H1 (cell line): ENCODE measurements at regions not wholly inside any gene's neighbourhood (a gene's known extent, or its start where the extent isn't known, plus 50 kb on each side); places are given as distances from the start of the nearest gene placed in this dataset.

Experiments used
- CTCF ChIA-PET: fragments of 300-600 bp; sonication (Branson Sonifier 250); formaldehyde crosslinking; loops from one replicate; lab custom pipeline; 2021; ENCODE audit not compliant: partially characterized antibody; lab: Charles Lee
- POLR2A ChIA-PET: fragments of 300-600 bp; sonication (Branson Sonifier 250); formaldehyde crosslinking; loops from one replicate; lab custom pipeline; 2021; ENCODE audit warnings: inconsistent platforms; ENCODE audit not compliant: partially characterized antibody; lab: Charles Lee
- DNase-seq, 2 experiments: peaks; one replicate each; pipeline versions ENCODE4 v3.0.0 to v3.0.0-alpha.2; 2010 to 2022; ENCODE audit warnings: low spot score in 2 of 2, low read depth in 1 of 2, mixed read lengths in 1 of 2
- FAIRE-seq: peaks from 2 replicates; lab custom pipeline; 2011; peaks lifted over from hg19 to GRCh38; lab: Jason Lieb, UNC
- H2AFZ ChIP-seq: 2 replicates; pipeline ENCODE4 v1.8.1; 2012; ENCODE audit warnings: low read length, inconsistent platforms
- H2AK5ac ChIP-seq: 2 replicates; pipeline ENCODE4 v1.6.1; 2013; ENCODE audit warnings: low read depth, low read length
- H2BK120ac ChIP-seq: replicated peaks from 2 replicates; pipeline ENCODE3; 2013; ENCODE audit warnings: low read depth, low read length, inconsistent platforms
- H2BK12ac ChIP-seq: 2 replicates; pipeline ENCODE4 v1.6.1; 2013; ENCODE audit warnings: low read depth, low read length
- H2BK15ac ChIP-seq: 2 replicates; pipeline ENCODE4 v1.6.1; 2013; ENCODE audit warnings: low read length
- H2BK20ac ChIP-seq: 2 replicates; pipeline ENCODE4 v1.6.1; 2013; ENCODE audit warnings: low read length
- H2BK5ac ChIP-seq: 2 replicates; pipeline ENCODE4 v1.6.1; 2013; ENCODE audit warnings: low read depth, low read length
- H3K14ac ChIP-seq: 2 replicates; pipeline ENCODE4 v1.6.1; 2013; ENCODE audit warnings: inconsistent platforms; ENCODE audit not compliant: insufficient read length
- H3K18ac ChIP-seq: 2 replicates; pipeline ENCODE4 v1.6.1; 2013; ENCODE audit warnings: low read length; ENCODE audit errors: extremely low read depth
- H3K23ac ChIP-seq: 2 replicates; pipeline ENCODE4 v1.6.1; 2013; ENCODE audit warnings: inconsistent platforms; ENCODE audit not compliant: insufficient read length
- H3K23me2 ChIP-seq: 2 replicates; pipeline ENCODE4 v1.6.1; 2013; ENCODE audit warnings: low read depth, low read length
- H3K27ac ChIP-seq: 2 replicates; pipeline ENCODE4 v1.6.1; 2011; ENCODE audit warnings: low read depth, low read length, inconsistent platforms
- H3K27me3 ChIP-seq, 4 experiments: replicated peaks in 1 of 4; 1 replicate in 1 of 4; 2 replicates in 3 of 4; pipeline versions ENCODE4 v1.6.1 to v1.8.1; 2011 to 2013; ENCODE audit warnings: low read length in 3 of 4, mild to moderate bottlenecking in 3 of 4, inconsistent platforms in 2 of 4, mixed read lengths in 2 of 4, moderate library complexity in 1 of 4; ENCODE audit not compliant: control insufficient read depth in 3 of 4, insufficient read depth in 3 of 4; ENCODE audit errors: extremely low read depth in 1 of 4
- H3K36me3 ChIP-seq, 4 experiments: 2 replicates each; pipeline versions ENCODE4 v1.6.1 to v1.8.1; 2011 to 2013; ENCODE audit warnings: mild to moderate bottlenecking in 4 of 4, low read length in 3 of 4, moderate library complexity in 2 of 4, control low read depth in 1 of 4, inconsistent platforms in 1 of 4; ENCODE audit not compliant: insufficient read depth in 4 of 4, control insufficient read depth in 2 of 4
- H3K4ac ChIP-seq: replicated peaks from 2 replicates; pipeline ENCODE3; 2013; ENCODE audit warnings: low read length, low read depth, mixed read lengths, inconsistent platforms; ENCODE audit not compliant: insufficient read length
- H3K4me1 ChIP-seq, 4 experiments: replicated peaks in 1 of 4; 1 replicate in 1 of 4; 2 replicates in 3 of 4; pipeline versions ENCODE4 v1.6.1 to v1.8.1; 2011 to 2013; ENCODE audit warnings: low read length in 3 of 4, inconsistent platforms in 2 of 4, mixed read lengths in 1 of 4; ENCODE audit not compliant: insufficient read depth in 4 of 4, control insufficient read depth in 3 of 4
- H3K4me2 ChIP-seq, 2 experiments: 2 replicates each; pipeline versions ENCODE4 v1.6.1 to v1.8.1; 2011 to 2013; ENCODE audit warnings: low read depth in 2 of 2, low read length in 2 of 2, control low read depth in 1 of 2, inconsistent platforms in 1 of 2, mild to moderate bottlenecking in 1 of 2; ENCODE audit not compliant: insufficient read depth in 1 of 2
- H3K4me3 ChIP-seq, 4 experiments: fragments of 200-600, 300-600 bp in 1 of 4; sonication (generic), shearing (Covaris generic), sonication (Bioruptor Twin) in 1 of 4; 2 replicates each; pipeline versions ENCODE4 v1.5.1 to v1.8.1; 2011 to 2016; ENCODE audit warnings: low read length in 4 of 4, low read depth in 3 of 4, control low read depth in 2 of 4, inconsistent platforms in 2 of 4, mild to moderate bottlenecking in 2 of 4, mixed read lengths in 1 of 4, moderate library complexity in 1 of 4; ENCODE audit not compliant: insufficient read depth in 2 of 4; ENCODE audit errors: extremely low read depth in 1 of 4
- H3K56ac ChIP-seq: replicated peaks from 2 replicates; pipeline ENCODE3; 2013; ENCODE audit warnings: low read depth, mild to moderate bottlenecking, mixed read lengths, low read length, inconsistent platforms; ENCODE audit not compliant: insufficient read length
- H3K79me1 ChIP-seq: 2 replicates; pipeline ENCODE4 v1.6.1; 2013; ENCODE audit warnings: low read depth, low read length, control low read depth
- H3K79me2 ChIP-seq, 2 experiments: 2 replicates each; pipeline versions ENCODE4 v1.6.1 to v1.8.1; 2012 to 2013; ENCODE audit warnings: low read length in 2 of 2, mild to moderate bottlenecking in 2 of 2, inconsistent platforms in 1 of 2; ENCODE audit not compliant: insufficient read depth in 2 of 2, control insufficient read depth in 1 of 2
- H3K9ac ChIP-seq, 4 experiments: replicated peaks in 1 of 4; 1 replicate in 1 of 4; 2 replicates in 3 of 4; pipeline versions ENCODE4 v1.6.1 to v1.8.1; 2011 to 2013; ENCODE audit warnings: low read depth in 3 of 4, low read length in 3 of 4, control low read depth in 2 of 4, mild to moderate bottlenecking in 2 of 4, moderate library complexity in 2 of 4, inconsistent platforms in 1 of 4; ENCODE audit errors: extremely low read depth in 1 of 4
- H3K9me3 ChIP-seq, 2 experiments: 2 replicates each; pipeline versions ENCODE4 v1.6.1 to v1.8.1; 2012 to 2013; ENCODE audit warnings: mild to moderate bottlenecking in 2 of 2, moderate library complexity in 2 of 2, control low read depth in 1 of 2, inconsistent platforms in 1 of 2, low read depth in 1 of 2, low read length in 1 of 2, mixed read lengths in 1 of 2; ENCODE audit not compliant: insufficient read depth in 2 of 2
- H4K20me1 ChIP-seq, 2 experiments: replicated peaks in 1 of 2; 2 replicates each; pipeline versions ENCODE3 to v1.8.1; 2011 to 2013; ENCODE audit warnings: inconsistent platforms in 2 of 2, low read length in 2 of 2, mild to moderate bottlenecking in 1 of 2; ENCODE audit not compliant: insufficient read depth in 2 of 2, control insufficient read depth in 1 of 2
- H4K5ac ChIP-seq: 2 replicates; pipeline ENCODE4 v1.6.1; 2013; ENCODE audit warnings: low read length, low read depth, mixed read lengths, inconsistent platforms; ENCODE audit not compliant: insufficient read length
- H4K8ac ChIP-seq: 2 replicates; pipeline ENCODE4 v1.8.0; 2013; ENCODE audit warnings: mild to moderate bottlenecking, moderate library complexity, low read length, inconsistent platforms; ENCODE audit not compliant: insufficient read depth; ENCODE audit errors: extremely low read depth
- H4K91ac ChIP-seq: replicated peaks from 2 replicates; pipeline ENCODE3; 2013; ENCODE audit warnings: low read length, mixed read lengths, inconsistent platforms; ENCODE audit not compliant: insufficient read length
- EP300 ChIP-seq, 2 experiments: IDR thresholded peaks; 1 replicate in 1 of 2; 2 replicates in 1 of 2; pipeline ENCODE4 v1.6.1; 2011 to 2012; ENCODE audit warnings: low read depth in 2 of 2, low read length in 2 of 2, mild to moderate bottlenecking in 2 of 2, borderline replicate concordance in 1 of 2, inconsistent platforms in 1 of 2, moderate library complexity in 1 of 2
- SIRT6 ChIP-seq: IDR thresholded peaks from one replicate; pipeline ENCODE4 v1.7.1; 2012; ENCODE audit warnings: low read length, inconsistent platforms
- TAF7 ChIP-seq: optimal IDR thresholded peaks from 2 replicates; pipeline ENCODE3; 2011; ENCODE audit warnings: low read depth, mild to moderate bottlenecking, inconsistent platforms, low read length, moderate library complexity, borderline replicate concordance
- WGBS, 2 experiments: shearing (Covaris generic) in 1 of 2; methylation state at CpG; one replicate each; pipeline versions ENCODE4 v1.1.6 to v1.1.7; 2013 to 2015; ENCODE audit warnings: low lambda C conversion rate in 2 of 2, mixed read lengths in 2 of 2, inconsistent platforms in 1 of 2, low coverage in 1 of 2, missing lambda C conversion rate in 1 of 2; ENCODE audit not compliant: insufficient replicate concordance in 2 of 2, insufficient coverage in 1 of 2, insufficient read length in 1 of 2; ENCODE audit errors: extremely low coverage in 1 of 2, missing lambda C conversion rate in 1 of 2; 5-methylcytosine and 5-hydroxymethylcytosine counted together

DNA sequence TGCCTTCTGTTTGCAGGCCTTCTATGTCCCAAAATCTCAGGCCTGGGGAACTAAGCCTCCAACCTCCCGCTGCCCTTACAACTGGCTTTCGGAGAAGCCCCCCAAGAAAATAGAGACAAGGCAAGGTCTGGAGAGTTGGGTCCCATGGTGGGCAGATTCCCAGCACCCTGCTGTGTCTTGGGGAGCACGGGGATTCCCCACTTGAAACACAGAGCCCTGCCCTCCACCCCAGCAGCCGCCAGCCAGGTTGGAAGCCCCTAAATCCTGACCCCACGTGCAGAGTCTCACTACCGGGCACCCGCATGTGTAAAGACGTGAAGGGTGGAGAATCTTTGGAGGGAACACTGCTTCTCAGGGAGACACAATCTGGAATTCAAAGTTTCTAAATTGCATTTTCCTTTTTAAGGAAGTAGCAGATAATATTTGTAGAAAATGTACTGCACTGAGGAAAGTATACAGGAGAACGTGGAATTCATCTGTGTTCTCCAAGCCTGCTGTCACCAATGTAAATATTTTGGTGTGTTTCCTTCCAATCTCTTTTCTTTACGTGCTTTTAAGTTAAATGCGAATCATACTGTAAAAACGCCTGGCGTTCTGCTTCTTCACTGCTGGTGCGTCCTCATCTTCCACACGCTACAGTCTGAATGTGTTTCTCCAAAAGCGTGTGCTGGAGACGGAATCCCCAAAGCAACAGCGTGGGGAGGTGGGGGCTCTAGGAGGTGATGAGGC lies 220.9 kb downstream of the BRD1 start:
- H3K9ac ChIP-seq: no peak overlapping the region
- no peaks in the 10 kb centered on the region for H4K20me1 ChIP-seq
- H3K4ac ChIP-seq: no peak overlapping the region
- no peak overlapping the region for H3K18ac ChIP-seq
- H3K23me2 ChIP-seq: no peaks in the 10 kb centered on the region
- H3K23ac ChIP-seq: no peak overlapping the region
- H4K91ac ChIP-seq: no peak overlapping the region
- ChIA-PET CTCF (no interaction called here), POLR2A (no interaction called here)
- H3K79me2 ChIP-seq: no peaks in the 10 kb centered on the region; a peak in 1 of 4 replicates
- no peaks in the 10 kb centered on the region for H3K36me3 ChIP-seq
- WGBS, 2 experiments: 91% methylated on average over 18 of the region's 18 CpGs; no CpG with 5 or more reads in 1 of the 2 experiments
- no peak overlapping the region for H3K27ac ChIP-seq
- H3K4me3 ChIP-seq: no peak overlapping the region
- FAIRE-seq (no peak), DNase-seq (no peak)
- no peak overlapping the region for H3K56ac ChIP-seq
- no peak overlapping the region for H2BK120ac ChIP-seq
- no peaks in the 10 kb centered on the region for H3K4me1 ChIP-seq
- no peak overlapping the region for H2AK5ac ChIP-seq
- no peak overlapping the region for H3K14ac ChIP-seq
- H2BK20ac ChIP-seq: no peak overlapping the region
- H3K79me1 ChIP-seq: no peaks in the 10 kb centered on the region
- no peak for TF ChIP-seq TAF7
- TF ChIP-seq EP300 (IDR thresholded peaks at IDR 0.05; ENCODE audit: borderline replicate concordance in 1 of 2, low read depth in 2 of 2, low read length in 2 of 2): no peak
- no peak for TF ChIP-seq SIRT6
- H4K5ac ChIP-seq: no peak overlapping the region
- no peak overlapping the region for H2AFZ ChIP-seq
- H3K4me2 ChIP-seq: no peak overlapping the region
- H2BK15ac ChIP-seq: no peak overlapping the region
- H2BK5ac ChIP-seq: no peak overlapping the region
- H2BK12ac ChIP-seq: no peak overlapping the region
- H3K27me3 ChIP-seq: no peaks in the 10 kb centered on the region
- H3K9me3 ChIP-seq: peaks cover 3 to 8% of the 10 kb centered on the region in 2 experiments; a peak in 3 of 4 replicates
- no peak overlapping the region for H4K8ac ChIP-seq
